NCI-H446 (cell line): ENCODE measurements at regions not wholly inside any gene's neighbourhood (a gene's known extent, or its start where the extent isn't known, plus 50 kb on each side); places are given as distances from the start of the nearest gene placed in this dataset.
"Not testable (repeated sequence)": the region's sequence is repeated elsewhere in the genome, so short reads cannot be mapped to it uniquely, and the experiment has no call there.

Source experiments
- DNase-seq, 2 experiments: peaks; one replicate each; lab custom pipeline; 2025; lab: John Stamatoyannopoulos, UW

GRCh38 chr5:8714198-8714597 is 831.7 kb downstream of the SEMA5A start:
- no peak for DNase-seq

- no peak for DNase-seq
Observed at GRCh38 chr5:8714861-8715260, 831.0 kb downstream of the SEMA5A start.

GRCh38 chr5:8719796-8720195 is 826.1 kb downstream of the SEMA5A start:
- DNase-seq = no peak

GRCh38 chr5:8720506-8720905 is 825.4 kb downstream of the SEMA5A start:
- no peak for DNase-seq

DNA sequence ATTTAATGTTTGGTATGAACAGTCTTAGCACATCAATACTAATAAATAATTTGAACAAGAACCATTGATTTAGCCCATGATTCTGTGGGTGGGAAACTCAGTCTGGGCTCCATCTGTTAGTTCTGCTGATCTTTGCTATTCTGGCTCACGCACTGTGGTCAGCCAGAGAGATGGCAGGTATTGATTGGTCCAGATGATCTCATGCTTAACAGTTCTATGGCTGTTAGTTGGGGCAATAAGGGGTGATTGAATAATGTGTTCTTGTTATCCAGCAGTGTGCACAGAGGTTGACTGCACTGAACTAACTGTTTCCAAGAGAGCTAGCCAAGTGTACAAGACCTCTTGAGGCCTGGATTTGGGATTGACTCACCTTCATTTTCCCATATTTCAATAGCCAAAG is 824.3 kb downstream of the SEMA5A start:
- no peak for DNase-seq

GRCh38 chr5:8726383-8727036 is 819.4 kb downstream of the SEMA5A start:
- no peak for DNase-seq

DNA sequence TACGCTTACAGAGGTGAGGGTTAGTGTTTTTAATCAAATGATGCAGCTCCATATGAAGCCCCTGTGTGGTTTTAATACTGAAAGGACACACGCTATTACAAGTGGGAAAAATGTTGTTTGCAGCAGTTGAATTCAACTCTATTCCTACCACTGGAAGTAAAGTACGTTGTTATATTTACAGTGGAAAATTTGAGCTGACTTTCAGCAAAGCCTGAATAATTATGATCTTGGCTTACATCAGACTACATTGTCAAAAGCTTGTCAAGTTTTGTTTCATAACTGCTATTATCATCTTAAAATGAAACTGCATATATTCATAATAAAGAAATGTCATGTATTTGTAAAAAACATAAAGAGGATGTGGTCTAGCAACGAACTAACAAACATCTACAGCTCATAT is 818.5 kb downstream of the SEMA5A start:
- DNase-seq = no peak

DNA sequence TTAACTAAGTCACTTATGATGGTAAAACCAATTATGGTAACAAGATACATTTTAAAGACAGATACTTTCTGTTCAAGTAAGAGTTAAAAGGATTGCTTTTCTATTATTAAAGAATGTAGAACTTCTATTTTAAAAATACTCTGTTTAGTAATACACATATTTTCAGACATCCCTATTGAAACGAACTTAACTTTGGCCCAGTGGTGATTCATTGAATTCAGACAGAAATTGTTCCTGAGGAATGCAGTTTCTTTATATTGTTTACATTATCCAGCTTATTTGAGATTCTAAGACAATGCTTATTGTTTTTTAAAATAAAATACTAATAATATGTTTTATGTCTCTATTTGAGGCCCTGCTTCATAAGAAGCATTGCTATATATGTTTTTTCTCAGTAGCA is 816.4 kb downstream of the SEMA5A start:
- DNase-seq = no peak

- no peak for DNase-seq
Observed at GRCh38 chr5:8730194-8730593, 815.7 kb downstream of the SEMA5A start.

DNA sequence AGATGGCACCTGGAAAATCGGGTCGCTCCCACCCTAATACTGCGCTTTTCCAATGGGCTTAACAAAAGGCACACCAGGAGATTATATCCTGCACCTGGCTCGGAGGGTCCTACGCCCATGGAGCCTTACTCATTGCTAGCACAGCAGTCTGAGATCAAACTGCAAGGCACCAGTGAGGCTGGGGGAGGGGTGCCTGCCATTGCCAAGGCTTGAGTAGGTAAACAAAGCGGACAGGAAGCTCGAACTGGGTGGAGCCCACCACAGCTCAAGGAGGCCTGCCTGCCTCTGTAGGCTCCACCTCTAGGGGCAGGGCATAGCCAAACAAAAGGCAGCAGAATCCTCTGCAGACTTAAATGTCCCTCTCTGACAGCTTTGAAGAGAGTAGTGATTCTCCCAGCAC is 814.8 kb downstream of the SEMA5A start:
- DNase-seq = not testable (repeated sequence)

- DNase-seq = no peak
Observed at GRCh38 chr5:8740595-8740994, 805.3 kb downstream of the SEMA5A start.

DNA sequence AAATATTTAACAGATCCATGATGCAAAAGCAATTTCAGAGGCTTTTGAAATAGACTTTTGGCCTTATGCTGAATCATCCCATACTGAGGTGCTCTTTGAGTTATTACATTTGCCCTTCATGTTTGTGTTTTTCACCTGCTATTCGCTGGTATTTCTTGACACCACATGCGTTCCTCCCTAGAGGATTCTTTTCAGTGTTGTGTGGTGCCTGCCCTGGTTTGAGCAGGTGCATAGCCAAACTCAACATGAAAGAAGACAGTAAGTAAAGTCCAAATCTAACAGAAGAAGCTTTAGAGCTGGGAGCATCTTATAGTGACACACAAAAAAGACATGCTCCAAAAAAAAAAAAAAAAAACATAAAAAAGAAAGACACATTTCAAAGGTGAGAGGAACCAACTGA is 796.3 kb downstream of the SEMA5A start:
- DNase-seq = no peak

DNA sequence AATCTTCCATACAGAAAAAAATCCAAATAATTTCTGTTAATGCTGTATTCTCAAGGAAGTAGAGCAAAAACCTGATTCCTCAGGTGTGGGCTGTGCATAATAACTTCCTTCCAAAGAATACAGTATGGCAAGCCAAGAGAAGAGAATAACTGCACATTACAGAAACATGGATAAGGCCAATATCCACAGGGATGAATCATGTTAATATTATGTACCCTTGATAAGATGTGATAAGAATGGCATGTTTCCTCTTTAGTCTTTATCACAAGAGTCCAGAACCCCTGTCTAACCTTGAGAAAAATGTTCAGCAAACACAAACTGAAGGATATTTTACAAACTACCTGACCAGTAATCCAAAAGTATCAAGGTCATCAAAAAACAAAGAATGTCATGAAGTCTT is 795.8 kb downstream of the SEMA5A start:
- DNase-seq = no peak

DNA sequence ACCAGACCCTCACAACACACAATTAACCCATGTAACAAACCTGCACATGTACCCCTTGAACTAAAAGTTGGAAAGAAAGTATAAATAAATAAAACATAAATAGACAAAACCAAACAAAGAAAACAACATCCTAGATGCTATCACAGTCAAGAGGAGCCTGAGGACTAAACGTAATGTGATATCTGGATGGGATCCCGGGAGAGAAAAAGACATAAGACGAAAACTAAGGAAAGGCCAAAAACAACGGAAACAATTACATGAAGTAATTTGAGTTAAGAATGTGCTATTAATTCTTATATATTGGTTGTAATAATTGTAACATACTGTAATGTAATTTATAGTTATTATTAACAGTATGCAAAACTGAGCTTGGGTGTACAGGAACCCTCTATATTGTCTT is 793.9 kb downstream of the SEMA5A start:
- DNase-seq = no peak

GRCh38 chr5:8752595-8752994 is 793.3 kb downstream of the SEMA5A start:
- DNase-seq = no peak

DNA sequence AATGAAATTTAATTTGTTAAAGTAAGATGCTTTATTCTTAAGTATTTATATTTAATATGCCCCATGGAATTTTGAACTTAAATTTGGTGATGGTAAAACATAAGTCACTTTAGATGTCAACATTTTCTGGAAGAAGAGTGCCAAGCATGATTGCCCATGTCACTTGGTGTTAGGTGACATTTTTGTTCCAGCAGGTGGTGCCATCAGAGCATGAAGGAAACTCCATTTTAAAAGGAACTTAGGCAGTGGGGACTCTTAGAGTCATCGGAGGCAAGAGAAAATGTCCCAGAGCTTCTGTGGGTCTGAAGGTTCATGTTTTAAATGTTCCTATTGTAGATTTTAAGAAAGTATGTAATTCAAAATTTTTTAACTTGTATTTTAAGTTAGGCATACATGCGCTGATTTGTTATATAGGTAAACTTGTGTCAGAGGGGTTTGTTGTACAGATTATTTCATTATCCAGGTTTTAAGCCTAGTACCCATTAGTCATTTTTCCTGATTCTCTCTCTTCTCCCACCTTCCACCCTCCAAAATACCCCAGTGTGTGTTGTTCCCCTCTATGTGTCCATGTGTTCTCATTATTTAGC is 789.3 kb downstream of the SEMA5A start:
- DNase-seq = no peak

DNA sequence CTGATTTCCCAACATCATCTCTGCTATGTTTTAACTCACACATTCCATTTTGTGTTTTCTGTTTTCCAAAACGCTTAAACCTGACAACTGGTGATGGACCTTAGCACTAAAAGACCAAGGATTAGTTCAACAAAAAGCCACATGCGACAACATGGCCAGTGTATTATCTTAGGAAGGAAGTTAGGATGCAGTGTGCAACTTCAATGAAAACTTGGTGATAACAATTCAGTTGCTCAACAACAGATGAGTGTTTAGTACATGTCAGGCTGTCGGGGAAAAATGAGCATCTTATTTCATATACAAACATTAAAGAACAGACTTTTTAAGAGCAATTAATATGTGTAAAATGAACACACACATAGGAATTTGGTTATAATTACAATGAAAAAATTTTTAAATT is 780.0 kb downstream of the SEMA5A start:
- no peak for DNase-seq

- no peak for DNase-seq
Observed at GRCh38 chr5:8766448-8766847, 779.4 kb downstream of the SEMA5A start.

DNA sequence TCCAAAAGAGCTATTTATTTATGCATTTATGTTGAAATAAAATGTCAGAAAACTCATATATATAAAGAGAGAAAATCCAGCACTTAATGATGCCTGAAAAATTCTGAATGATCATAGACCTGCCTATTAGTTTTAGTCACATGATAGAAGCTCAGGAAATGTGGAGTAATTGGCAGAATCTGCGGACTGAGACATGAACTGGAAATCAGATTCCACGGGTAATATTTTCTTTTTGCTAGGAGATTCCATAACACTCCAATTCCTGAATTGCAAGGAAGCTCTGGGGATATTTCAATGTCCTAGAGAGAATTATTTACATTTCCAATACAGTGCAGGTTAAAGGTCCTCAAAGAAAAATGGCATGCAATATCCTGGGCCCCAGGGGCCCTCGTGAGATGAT is 778.8 kb downstream of the SEMA5A start:
- no peak for DNase-seq

DNA sequence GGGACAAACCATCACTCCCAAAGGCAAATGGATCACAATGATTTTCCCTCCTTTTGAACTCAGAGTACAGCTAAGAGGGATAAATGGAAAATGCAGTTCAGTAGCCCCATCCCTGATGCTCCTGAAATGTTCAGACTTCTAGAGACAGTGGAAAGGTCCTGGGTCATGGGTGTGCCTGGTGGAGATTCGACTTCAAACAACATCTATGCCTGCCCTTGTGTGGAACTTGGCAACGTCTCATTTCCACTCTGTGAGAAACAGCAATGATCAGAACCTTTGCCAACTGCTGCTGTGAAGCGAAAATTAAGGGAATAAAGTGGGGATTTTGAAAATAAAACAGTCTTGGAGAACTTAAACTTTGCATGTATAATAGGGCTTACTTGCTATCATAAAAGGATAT is 778.1 kb downstream of the SEMA5A start:
- DNase-seq = no peak

- no peak for DNase-seq
Observed at GRCh38 chr5:8769631-8770030, 776.2 kb downstream of the SEMA5A start.

GRCh38 chr5:8770431-8770830 is 775.4 kb downstream of the SEMA5A start:
- no peak for DNase-seq

- no peak for DNase-seq
Observed at GRCh38 chr5:8773046-8773615, 772.7 kb downstream of the SEMA5A start.

DNA sequence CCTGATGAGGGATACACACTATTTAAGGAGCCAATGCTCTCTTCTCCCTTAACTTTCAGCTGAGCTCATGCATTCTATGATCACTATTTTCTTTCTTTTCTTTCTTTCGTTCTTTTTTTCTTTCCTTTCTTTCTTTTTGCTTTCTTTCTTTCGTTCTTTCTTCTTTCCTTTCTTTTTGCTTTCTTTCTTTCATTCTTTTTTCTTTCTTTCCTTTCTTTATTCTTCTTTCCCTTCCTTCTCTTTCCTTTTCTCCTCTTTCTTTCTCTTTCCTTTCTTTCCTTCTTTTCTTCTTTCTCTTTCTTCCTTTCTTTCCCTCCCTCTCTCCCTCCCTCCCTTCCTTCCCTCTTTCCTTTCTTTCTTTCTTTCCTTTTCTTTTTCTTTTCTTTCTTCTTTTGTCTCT is 761.2 kb downstream of the SEMA5A start:
- DNase-seq = no peak
